ENCODE measurements at regions not wholly inside any gene's neighbourhood (a gene's known extent, or its start where the extent isn't known, plus 50 kb on each side); places are given as distances from the start of the nearest gene placed in this dataset.

DNA sequence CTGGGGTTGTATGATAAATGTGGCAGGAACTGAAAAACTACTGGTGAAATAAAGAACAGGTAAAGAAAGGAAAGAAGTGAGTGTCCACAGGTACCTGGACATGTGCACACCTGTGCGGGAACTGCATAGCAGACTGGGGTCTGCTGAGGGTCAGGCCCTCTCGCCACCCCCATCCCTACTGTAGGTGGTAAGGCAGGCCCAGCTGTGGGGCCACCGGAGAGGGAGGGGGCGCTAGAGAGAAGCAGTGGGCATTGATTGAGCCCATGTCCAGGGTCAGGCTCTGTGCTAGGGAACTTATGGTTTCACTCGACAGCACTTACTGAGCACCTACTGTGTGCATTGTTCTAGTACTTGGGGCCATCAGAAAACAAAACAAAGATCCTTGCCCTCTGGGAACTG is 400.5 kb downstream of the MATN1 start:
- TF ChIP-seq CTCF (IDR thresholded peaks at IDR 0.05 in 8 of 11, conservative IDR thresholded peaks at IDR 0.05 in 3 of 11) (no peak), POLR2A (IDR thresholded peaks at IDR 0.05) (no peak), POLR2AphosphoS5 (IDR thresholded peaks at IDR 0.05) (no peak)

All from spleen (tissue), 7 donors.